GM18499 (cell line): ENCODE measurements at regions not wholly inside any gene's neighbourhood (a gene's known extent, or its start where the extent isn't known, plus 50 kb on each side); places are given as distances from the start of the nearest gene placed in this dataset.
"Not testable (repeated sequence)": the region's sequence is repeated elsewhere in the genome, so short reads cannot be mapped to it uniquely, and the experiment has no call there.

Experiments used
- ATAC-seq: cut with Tn5 transposase; IDR thresholded peaks from one replicate; pipeline ENCODE4 v1.9.1; 2021; ENCODE audit warnings: moderate number of reproducible peaks; ENCODE audit not compliant: insufficient read depth, unreplicated experiment

DNA sequence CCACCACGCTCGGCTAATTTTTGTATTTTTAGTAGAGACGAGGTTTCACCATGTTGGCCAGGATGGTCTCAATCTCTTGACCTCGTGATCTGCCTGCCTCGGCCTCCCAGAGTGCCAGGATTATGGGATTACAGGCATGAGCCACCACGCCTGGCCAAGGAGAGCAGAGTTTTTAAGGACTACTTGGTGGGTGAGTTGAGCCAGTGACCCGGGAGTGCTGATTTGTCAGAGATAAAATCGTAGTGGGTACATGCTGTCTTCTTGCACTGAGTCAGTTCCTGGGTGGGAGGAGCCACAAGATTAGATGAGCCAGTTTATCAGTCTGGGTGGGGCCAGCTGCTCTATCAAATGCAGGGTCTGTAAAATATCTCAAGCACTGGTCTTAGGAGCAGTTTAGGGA, 361.7 kb downstream of the TYW1 start:
- not testable (repeated sequence) for ATAC-seq

DNA sequence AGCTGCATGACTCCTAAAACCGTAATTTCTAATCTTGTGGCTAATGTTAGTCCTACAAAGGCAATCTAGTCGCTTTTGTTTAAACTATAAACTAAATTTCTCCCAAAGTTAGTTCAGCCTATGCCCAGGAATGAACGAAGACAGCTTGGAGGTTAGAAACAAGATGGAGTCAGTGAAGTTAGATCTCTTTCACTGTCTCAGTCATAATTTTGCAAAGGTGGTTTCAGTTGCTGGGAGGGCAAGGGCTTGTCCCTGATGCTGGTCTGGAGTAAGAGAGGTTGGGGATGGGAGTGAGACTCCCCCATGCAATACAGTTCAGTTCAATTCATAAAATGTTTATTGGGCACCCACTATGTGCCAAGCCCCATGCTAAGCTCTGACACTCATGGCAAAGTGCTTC, 362.1 kb downstream of the TYW1 start:
- ATAC-seq: not testable (repeated sequence)

DNA sequence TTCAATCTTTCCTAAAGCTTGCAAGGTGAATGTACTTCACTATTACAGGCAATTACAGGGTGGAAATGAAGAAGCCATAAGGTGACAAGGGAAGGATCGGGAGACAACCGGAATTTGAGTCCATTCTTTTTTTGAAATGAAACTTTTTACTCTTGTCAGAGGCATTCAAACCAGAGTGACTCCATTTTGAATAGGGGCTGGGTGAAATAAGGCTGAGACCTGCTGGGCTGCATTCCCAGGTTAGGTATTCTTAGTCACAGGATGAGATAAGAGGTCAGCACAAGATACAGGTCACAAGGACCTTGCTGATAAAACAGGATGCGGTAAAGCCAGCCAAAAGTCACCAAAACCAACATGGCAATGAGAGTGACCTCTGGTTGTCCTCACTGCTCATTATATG, 363.3 kb downstream of the TYW1 start:
- ATAC-seq: no peak

DNA sequence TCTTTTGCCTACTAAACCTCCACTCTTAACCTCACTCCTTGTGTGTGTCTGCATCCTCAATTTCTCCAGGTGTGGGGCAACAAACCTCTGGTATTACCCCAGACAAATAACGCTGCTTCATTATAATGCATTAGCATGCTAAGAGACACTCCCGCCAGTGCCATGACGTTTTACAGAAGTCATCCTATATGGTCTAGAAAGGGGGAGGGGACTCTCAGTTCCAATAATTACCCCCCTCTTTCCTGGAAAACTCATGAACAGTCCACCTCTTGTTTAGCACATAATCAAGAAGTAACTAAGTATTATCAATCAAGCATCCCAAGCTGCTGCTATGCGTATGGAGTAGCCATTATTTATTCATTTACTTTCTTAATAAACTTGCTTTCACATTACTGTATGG, 364.5 kb downstream of the TYW1 start:
- ATAC-seq: no peak

DNA sequence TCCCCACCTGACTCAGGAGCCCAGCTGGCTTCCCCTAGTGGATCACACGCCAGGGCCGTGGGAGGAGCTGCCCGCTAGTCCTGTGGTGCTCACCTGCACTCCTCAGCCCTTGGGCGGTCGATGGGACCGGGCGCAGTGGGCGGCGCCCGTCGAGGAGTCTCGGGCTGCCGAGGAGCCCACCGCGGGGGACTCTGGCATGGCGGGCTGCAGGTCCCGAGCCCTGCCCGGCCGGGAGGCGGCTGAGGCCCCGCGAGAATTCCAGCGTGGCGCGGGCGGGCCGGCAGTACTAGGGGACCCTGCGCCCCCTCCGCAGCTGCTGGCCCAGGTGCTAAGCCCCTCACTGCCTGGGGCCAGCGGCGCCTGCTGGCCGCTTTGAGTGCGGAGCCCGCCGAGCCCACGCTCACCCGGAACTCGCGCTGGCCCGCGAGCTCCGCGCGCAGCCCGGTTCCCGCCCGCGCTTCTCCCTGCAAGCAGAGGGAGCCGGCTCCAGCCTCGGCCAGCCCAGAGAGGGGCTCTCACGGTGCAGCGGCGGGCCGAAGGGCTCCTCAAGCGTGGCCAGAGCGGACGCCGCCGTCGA, 367.9 kb downstream of the TYW1 start:
- no peak for ATAC-seq

DNA sequence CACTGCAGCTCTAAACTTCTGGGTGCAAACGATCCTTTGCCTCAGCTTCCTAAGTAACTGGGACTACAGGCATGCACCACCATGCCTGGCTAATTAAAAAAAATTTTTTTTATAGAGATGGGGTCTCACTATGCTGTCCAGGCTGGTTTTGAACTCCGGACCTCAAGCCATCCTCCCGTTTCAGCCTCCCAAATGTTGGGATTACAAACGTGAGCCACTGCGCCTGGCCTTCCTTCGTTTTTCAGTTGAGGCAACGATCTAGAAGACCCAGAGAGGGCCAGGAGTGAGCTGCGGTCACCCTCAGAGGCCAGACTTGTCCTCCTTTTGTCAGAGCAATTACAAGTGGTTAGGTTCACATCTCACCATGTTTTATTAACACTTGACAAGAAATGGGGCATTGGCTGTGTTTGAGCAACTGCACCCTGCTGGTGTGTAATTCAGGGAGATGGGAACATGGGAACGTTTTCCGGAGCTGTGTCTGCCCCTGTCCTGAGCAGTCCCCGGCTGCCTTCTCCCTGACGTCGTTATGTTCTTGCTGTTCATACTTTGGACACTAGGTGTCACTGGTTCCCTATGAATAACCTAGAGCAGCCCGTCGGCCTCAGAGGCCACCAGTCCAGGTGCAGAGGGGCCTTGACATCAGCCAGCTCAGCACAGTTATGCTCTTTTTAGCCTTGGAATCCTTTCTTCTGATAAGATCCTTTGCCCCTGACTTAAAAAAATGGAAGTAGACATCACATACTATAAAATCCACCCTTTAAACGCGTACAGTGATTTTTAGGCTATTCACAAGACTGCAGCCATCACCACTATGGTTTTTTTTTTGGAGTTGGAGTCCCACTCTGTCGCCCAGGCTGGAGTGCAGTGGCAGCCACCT, 375.0 kb downstream of the TYW1 start:
- ATAC-seq: peak; percentile 75

DNA sequence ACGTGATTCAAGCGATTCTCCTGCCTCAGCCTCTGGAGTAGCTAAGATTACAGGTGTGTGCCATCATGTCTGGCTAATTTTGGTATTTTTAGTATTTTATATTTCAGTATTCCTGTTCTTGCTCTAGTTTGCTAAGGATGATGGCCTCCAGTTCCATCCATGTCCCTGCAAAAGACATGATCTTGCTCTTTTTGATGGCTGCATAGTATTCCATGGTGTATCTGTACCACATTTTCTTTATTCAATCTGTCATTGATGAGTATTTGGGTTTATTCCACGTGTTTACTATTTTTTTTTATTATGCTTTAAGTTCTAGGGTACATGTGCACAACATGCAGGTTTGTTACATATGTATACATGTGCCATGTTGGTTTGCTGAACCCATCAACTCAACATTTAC, 376.8 kb downstream of the TYW1 start:
- ATAC-seq: not testable (repeated sequence)

DNA sequence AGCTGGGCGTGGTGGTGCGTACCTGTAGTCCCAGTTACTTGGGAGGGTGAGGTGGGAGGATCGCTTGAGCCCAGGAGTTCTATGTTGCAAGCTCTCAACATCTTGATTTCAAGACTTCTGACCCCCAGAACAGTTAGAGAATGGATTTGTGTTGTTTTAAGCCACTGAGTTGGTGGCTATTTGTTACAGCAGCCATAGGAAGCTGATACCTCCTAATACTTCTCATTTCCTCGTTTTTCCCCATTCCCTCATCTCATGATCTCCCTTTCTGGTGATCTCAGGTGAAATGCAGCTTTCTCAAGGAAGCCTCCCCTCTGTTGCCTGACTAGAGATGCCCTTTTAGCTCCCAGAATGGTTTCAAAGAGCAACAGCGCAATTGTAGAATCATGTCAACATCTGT, 378.8 kb downstream of the TYW1 start:
- ATAC-seq: no peak

DNA sequence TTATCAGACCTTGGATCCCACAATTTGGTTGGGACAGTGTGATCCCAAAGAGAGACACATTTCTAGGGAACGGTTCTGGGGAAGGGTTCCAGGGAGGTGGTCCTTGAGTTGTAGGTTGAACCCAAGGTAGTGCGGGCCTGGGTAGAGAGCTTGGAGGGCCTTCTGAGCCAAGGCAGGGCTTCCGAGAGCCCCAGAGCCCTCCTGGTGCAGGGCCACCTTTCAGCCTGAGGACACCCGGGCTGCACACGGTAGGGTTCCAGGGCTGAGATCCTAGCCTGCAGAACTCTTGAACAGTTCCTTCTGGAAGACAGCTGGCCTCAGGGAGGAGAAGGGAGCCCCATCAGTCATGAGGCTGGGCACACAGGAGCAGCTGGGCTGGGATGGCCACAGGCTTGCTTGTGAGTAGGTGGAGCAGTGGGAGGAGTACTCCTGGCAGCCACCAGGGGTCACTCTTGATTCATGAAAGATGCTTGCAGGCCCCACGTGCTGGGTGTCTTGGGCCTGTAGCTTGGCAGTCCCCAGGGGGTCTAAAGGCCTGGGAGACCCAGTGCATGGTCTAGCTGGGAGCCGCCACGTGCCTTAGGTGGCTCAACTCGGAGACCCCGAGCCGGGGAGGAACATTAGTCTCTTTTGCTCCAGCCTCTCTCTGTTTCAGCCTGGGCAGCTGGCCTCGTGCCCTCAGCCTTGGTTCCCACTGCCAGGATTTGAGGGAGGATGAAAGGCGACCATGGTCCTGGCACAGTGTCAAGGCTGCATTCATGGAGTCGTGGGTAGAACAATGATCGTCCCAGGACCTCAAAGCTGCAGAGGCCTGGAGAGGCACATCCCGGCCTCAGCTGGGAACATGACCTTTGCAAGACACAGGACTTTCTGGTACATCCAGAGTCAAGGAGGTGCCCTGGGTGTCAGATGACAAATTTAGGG, 381.6 kb downstream of the TYW1 start:
- ATAC-seq: peak; percentile 81

DNA sequence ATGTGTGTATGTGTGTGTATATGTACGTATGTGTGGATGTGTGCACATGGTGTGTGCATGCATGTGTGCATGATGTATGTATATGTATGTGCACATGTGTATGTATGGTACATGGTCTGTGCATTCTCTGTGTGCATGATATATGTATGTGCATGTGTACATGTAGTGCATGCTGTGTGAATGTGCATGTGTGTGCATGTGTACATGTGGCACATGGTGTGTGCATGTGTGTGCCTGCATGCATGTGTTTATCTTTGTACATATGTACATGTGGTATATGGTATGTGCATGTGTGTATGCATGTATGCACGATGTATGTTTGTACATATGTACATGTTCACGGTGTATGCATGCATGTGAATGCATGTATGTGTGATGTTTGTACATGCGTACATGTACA, 383.7 kb downstream of the TYW1 start:
- no peak for ATAC-seq

DNA sequence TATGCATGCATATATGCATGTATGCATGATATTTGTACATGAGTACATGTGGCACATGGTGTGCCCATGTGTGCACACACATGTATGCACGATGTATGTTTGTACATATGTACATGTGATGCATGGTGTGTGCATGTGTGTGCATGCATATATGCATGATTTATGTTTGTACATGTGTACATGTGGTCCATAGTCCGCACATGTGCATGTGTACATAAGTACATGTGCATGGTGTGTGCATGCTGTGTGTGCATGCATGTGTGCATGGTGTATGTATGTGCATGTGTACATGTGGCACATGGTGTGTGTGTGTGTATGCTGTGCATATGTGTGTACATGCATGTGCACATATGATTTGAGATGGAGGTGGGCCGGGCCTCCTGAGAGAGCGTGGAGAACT, 384.2 kb downstream of the TYW1 start:
- no peak for ATAC-seq

DNA sequence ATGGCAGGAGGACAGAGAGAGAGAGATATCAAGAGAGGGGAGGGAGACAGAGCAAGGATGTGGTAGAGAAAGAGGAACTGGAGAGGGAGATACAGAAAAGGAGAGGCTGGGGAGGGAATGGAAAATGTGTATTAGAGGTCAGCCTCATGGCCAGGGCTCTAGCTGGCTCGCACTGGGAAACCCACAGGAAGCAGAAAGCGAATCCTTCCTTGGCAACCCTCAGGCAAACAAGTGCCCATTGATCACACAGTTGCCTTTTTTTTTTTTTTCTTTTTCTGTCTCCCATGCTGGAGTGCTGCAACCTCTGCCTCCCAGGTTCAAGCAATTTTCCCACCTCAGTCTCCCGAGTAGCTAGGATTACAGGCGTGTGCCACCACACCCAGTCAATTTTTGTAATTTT, 391.2 kb downstream of the TYW1 start:
- ATAC-seq: no peak

DNA sequence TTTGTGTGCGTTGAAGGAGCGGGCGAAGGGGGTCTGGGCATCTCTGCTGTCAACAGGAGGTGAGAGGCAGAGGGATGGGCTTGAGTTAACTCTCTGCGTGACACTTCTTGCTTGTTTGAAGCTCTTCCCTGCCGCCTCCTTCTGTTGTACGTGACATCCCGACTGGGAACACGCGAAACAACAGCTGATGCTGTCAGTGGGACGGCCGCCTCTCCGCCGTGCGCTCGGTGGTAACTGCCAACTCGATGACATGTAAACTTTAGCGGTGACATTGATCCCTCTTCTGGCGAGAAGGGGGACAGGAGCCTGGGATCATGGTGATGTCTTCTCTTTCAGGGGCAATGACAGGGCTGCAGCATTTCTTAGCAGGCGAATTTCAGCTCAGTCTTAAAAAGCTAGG, 394.5 kb downstream of the TYW1 start:
- ATAC-seq: no peak

DNA sequence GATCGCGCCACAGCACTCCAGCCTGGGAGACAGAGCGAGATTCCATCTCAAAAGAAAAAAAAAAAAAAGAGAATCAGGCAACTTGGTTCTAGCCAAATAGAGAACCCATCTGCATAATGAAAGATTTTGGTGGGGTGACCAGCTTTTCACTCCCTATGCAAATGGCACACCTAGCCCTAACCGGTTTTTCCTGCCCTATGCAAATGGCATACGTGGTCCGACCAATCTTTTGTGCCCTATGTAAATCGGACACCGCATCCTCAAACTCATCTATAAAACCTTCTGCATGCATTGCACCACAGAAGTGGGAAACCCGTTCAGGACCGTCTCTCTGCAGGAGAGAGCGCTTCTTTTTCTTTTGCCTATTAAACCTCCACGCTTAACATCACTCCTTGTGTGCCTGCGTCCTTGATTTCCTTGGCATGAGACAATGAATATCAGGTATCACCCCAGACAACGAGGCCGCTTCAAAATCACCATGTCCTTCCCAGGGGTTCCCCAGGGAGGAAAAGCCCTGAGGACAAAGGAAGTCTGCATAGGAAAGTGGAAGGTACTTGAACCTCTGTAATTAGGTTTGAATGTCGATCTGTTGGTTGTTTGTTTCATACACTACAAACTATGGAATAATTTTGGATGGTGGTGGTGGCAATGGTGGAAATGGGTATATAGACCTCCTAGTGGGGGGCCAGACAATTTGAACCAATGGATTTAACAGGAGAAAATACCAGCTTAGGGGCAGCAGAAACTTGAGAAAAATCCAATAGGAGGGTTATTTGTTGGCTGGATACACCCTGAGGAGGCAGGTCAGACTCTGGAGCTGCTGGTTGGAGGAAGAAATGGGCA, 396.2 kb downstream of the TYW1 start:
- ATAC-seq: no peak

DNA sequence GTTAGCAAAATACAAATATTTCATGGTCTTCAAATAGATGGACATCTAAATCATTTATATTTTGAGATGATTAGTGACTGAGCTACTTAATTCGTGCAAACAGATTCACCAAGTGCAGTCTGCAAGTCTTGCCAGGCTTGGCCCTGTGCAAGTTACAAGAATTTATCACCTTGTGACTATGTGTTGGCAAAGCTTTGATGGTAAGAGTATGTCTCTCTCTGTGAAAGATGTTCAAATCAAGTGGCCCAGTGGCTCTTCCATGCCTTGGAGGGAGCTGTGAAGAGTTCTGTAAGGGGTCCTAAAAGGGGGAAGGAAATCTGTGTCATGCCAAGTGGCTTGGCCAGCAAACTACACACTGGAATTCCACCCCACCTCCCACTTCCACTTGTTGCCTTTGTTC, 397.3 kb downstream of the TYW1 start:
- no peak for ATAC-seq

DNA sequence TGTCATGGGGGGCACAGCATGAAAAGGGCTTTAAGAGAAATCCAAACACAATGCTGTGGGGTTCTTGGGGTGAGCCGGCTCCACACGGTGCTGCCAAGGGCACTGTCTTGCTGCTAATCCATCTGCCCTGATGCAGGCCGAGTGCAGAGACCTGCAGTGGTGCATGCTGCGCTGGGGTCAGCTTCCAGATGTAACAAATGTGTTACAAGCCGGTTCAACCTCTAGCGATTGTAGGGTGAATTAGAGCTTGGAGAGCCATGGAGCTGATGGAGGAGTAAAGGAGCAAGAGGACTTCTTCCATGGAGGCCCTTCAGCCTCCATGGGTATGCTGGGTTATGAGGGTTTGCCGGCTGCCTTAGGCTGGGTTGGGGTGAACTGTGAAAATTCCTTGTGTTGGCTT, 402.3 kb downstream of the TYW1 start:
- ATAC-seq: no peak

DNA sequence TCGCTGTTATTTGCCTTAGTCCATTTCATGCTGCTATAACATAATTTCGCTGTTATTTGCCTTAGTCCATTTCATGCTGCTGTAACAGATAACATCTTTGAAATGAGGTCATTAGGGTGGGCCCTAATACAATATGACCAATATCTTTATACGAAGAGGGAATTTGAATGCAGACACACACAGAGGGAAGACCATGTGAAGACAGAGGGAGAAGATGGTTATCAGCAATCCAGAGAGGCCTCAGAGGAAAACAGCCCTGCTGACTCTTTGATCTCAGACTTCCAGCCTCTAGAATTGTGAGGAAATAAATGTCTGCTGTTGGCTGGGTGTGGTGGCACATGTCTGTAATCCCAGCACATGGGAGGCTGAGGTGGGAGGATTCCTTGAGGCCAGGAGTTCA, 404.9 kb downstream of the TYW1 start:
- ATAC-seq: no peak

DNA sequence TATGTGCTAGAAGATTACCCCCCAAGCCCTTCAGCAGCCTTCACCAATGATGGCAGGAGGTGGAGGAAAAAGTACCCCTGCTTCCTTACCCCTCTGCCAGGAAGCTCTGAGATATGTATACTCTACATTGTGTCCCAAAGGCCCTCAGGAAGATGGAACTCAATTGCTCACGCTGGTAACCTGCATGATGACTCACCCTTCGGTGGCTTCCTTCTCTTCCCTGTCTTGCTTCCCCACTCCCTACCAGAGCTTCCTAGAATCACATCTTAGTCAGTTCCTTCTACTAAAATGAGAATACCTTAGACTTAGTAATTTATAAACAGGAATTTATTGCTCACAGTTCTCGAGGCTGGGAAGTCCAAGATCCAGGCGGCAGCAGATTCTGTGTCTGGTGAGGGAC, 405.6 kb downstream of the TYW1 start:
- no peak for ATAC-seq

DNA sequence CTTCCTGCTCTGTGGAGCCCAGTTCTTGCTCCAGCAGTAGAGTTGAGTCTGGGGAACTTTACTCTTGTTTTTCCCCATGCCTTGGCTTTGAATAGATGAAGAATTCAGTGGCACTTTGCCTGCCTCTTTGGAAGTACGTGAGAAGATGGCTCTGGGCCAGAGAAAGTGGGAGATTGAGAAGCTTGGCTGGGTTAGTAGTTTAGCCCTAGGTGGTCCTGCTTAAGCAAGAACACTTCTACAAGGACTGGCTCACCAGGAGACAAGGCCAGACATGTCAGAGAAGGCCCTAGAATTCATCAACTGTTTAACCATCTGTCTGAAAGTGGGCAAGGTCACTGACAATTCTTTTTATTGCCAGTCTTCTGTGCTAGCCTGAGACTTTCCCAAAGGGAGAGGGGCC, 410.3 kb downstream of the TYW1 start:
- no peak for ATAC-seq

DNA sequence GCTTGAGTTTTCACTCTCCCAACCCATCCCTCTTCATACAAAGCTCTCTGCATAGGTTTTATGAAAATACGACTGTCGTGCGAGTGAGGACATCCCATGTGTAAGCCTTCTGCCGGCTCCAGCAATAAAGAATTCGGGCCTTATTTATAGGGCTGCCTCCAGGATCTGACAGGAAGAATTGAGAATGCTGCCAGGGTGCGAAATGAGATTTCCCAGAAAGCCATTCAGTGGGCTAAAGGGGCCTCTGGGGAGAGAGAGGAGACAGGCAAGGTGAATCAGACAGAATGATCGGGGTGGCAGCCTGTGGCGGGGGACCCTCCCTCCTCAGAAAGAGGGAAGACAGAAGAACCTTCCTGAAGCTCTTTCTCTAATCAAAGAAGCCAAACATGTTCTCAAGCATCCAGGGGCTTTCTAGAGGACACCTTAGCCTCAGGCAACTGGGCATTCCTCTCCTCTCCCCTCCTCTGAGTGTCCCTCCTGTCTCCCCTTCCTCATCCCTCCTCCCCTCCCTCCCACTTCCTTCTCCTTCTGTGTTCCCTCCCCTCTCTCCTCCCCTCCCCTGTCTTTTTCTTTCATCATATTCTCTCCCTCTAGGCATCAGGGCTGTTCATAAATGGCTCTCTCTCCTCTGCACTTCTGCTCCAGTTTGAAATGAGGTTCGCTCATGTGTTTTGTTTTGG, 410.9 kb downstream of the TYW1 start:
- ATAC-seq: no peak
